NB4 (cell line): ENCODE measurements at regions not wholly inside any gene's neighbourhood (a gene's known extent, or its start where the extent isn't known, plus 50 kb on each side); places are given as distances from the start of the nearest gene placed in this dataset.

Experiments used
- CTCF ChIP-seq: IDR thresholded peaks from one replicate; pipeline ENCODE4 v1.5.1; 2012; ENCODE audit warnings: low read depth, low read length
- MYC ChIP-seq: IDR thresholded peaks from 2 replicates; pipeline ENCODE4 v1.6.1; 2011; ENCODE audit warnings: low read depth, low read length
- POLR2A ChIP-seq: IDR thresholded peaks from 2 replicates; pipeline ENCODE4 v1.6.1; 2011; ENCODE audit warnings: mild to moderate bottlenecking; ENCODE audit not compliant: insufficient read length; ENCODE audit errors: extremely low read depth
- TF ChIP-seq, protein P1 (sequence below): IDR thresholded peaks from 2 replicates; pipeline ENCODE4 v1.6.1; 2011; ENCODE audit warnings: low read depth, low read length

GRCh38 chr6:15966000-15966520 is 162.8 kb upstream of the MYLIP start:
- TF ChIP-seq POLR2A: no peak
- TF ChIP-seq, protein P1, sequence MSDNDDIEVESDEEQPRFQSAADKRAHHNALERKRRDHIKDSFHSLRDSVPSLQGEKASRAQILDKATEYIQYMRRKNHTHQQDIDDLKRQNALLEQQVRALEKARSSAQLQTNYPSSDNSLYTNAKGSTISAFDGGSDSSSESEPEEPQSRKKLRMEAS: no peak
- TF ChIP-seq CTCF: no peak
- TF ChIP-seq MYC: no peak
